Keratinocyte (primary cell): ENCODE measurements at regions not wholly inside any gene's neighbourhood (a gene's known extent, or its start where the extent isn't known, plus 50 kb on each side); places are given as distances from the start of the nearest gene placed in this dataset.

Experiments
- DNase-seq: peaks from one replicate; pipeline ENCODE4 v3.0.0-alpha.2; 2011; ENCODE audit warnings: low read depth, missing footprints, low spot score
- FAIRE-seq: peaks from 2 replicates; lab custom pipeline; 2011; peaks lifted over from hg19 to GRCh38; lab: Jason Lieb, UNC
- H2AFZ ChIP-seq: 2 replicates; pipeline ENCODE4 v1.6.0; 2012; ENCODE audit warnings: low read length, control low read depth, inconsistent platforms; ENCODE audit not compliant: control insufficient read depth
- H3K27ac ChIP-seq: 2 replicates; pipeline ENCODE4 v1.5.1; 2011; ENCODE audit warnings: low read length; ENCODE audit not compliant: control insufficient read depth, insufficient read depth
- H3K27me3 ChIP-seq: 3 replicates; pipeline ENCODE4 v1.6.0; 2011; ENCODE audit warnings: low read length; ENCODE audit not compliant: control insufficient read depth, insufficient read depth; ENCODE audit errors: extremely low read depth
- H3K36me3 ChIP-seq, 2 experiments: 2 replicates in 1 of 2; 3 replicates in 1 of 2; pipeline ENCODE4 v1.5.1; 2011; ENCODE audit warnings: low read length in 2 of 2, mild to moderate bottlenecking in 1 of 2; ENCODE audit not compliant: control insufficient read depth in 2 of 2, insufficient read depth in 2 of 2; ENCODE audit errors: extremely low read depth in 1 of 2
- H3K4me1 ChIP-seq: 3 replicates; pipeline ENCODE4 v1.5.1; 2011; ENCODE audit warnings: low read length; ENCODE audit not compliant: control insufficient read depth, insufficient read depth; ENCODE audit errors: extremely low read depth
- H3K4me2 ChIP-seq: 3 replicates; pipeline ENCODE4 v1.6.0; 2011; ENCODE audit warnings: low read depth, low read length; ENCODE audit not compliant: control insufficient read depth, insufficient read depth; ENCODE audit errors: extremely low read depth
- H3K4me3 ChIP-seq, 3 experiments: fragments of 200-600 bp in 1 of 3; sonication (generic) in 1 of 3; 2 replicates in 2 of 3; 3 replicates in 1 of 3; pipeline ENCODE4 v1.5.1; 2011 to 2016; ENCODE audit warnings: low read length in 3 of 3, mild to moderate bottlenecking in 3 of 3, control low read depth in 2 of 3, inconsistent platforms in 1 of 3, low read depth in 1 of 3, mixed read lengths in 1 of 3, mixed run types in 1 of 3, moderate library complexity in 1 of 3; ENCODE audit not compliant: control insufficient read depth in 2 of 3, insufficient read depth in 2 of 3; ENCODE audit errors: extremely low read depth in 1 of 3
- H3K79me2 ChIP-seq: 2 replicates; pipeline ENCODE4 v1.6.0; 2012; ENCODE audit warnings: low read length; ENCODE audit not compliant: control insufficient read depth, insufficient read depth
- H3K9ac ChIP-seq: 3 replicates; pipeline ENCODE4 v1.6.0; 2011; ENCODE audit warnings: low read length; ENCODE audit not compliant: control insufficient read depth, insufficient read depth; ENCODE audit errors: extremely low read depth
- H3K9me1 ChIP-seq: 3 replicates; pipeline ENCODE4 v1.6.0; 2011; ENCODE audit warnings: low read length; ENCODE audit not compliant: control insufficient read depth, insufficient read depth; ENCODE audit errors: extremely low read depth
- H3K9me3 ChIP-seq: 2 replicates; pipeline ENCODE4 v1.5.1; 2012; ENCODE audit warnings: low read depth, low read length; ENCODE audit not compliant: control insufficient read depth
- H4K20me1 ChIP-seq: 3 replicates; pipeline ENCODE4 v1.6.0; 2011; ENCODE audit warnings: low read length; ENCODE audit not compliant: control insufficient read depth, insufficient read depth; ENCODE audit errors: extremely low read depth
- CTCF ChIP-seq, 3 experiments: IDR thresholded peaks in 1 of 3; conservative IDR thresholded peaks in 1 of 3; optimal IDR thresholded peaks in 1 of 3; 2 replicates in 2 of 3; 3 replicates in 1 of 3; pipeline versions ENCODE3 to v1.5.1; 2011; ENCODE audit warnings: low read length in 3 of 3, mild to moderate bottlenecking in 3 of 3, moderate library complexity in 2 of 3, control low read depth in 1 of 3, inconsistent platforms in 1 of 3; ENCODE audit not compliant: insufficient read depth in 2 of 3; ENCODE audit errors: extremely low read depth in 1 of 3
- EZH2 ChIP-seq: IDR thresholded peaks from one replicate; pipeline ENCODE4 v1.6.1; 2012; ENCODE audit warnings: inconsistent platforms, mild to moderate bottlenecking, low read length, moderate library complexity
- dilution Hi-C: fragments of 300-500 bp; cut with MboI; formaldehyde crosslinking; loops from one replicate; pipeline ENCODE4 v1.7.0; 2020; ENCODE audit warnings: low sequenced_read_pairs; ENCODE audit not compliant: extremely low pct_ligation_motif_present

- Histone ChIP-seq H3K79me2 (no peaks in the 10 kb centered on the region), H3K27me3 (no peaks in the 10 kb centered on the region), H3K36me3 (no peaks in the 10 kb centered on the region), H3K4me2 (peak overlapping the region; percentile 37), H2AFZ (peak overlapping the region; percentile 71), H3K27ac (peak overlapping the region; percentile 17), H3K9ac (no peak overlapping the region), H3K9me1 (no peaks in the 10 kb centered on the region), H3K4me1 (peaks cover 27% of the 10 kb centered on the region), H4K20me1 (no peaks in the 10 kb centered on the region), H3K4me3 (no peak overlapping the region), H3K9me3 (no peaks in the 10 kb centered on the region)
- TF ChIP-seq CTCF (optimal IDR thresholded peaks at IDR 0.05 in 1 of 3, IDR thresholded peaks at IDR 0.05 in 1 of 3, conservative IDR thresholded peaks at IDR 0.05 in 1 of 3; ENCODE audit: extremely low read depth in 1 of 3, insufficient read depth in 2 of 3, low read length in 3 of 3), result no peak
- TF ChIP-seq EZH2, result no peak
- FAIRE-seq (peak; percentile 29), DNase-seq (no peak)
- dilution Hi-C loops, result no loop called here
These were observed 197.4 kb upstream of the FRMD6 start for GRCh38 chr14:51454351-51454750.

- FAIRE-seq, result no peak
- H3K36me3 ChIP-seq, result no peaks in the 10 kb centered on the region
- no peak overlapping the region for H2AFZ ChIP-seq
- H3K4me1 ChIP-seq, result peaks cover 26% of the 10 kb centered on the region
- no peak overlapping the region for H3K4me3 ChIP-seq
- no peak overlapping the region for H3K9ac ChIP-seq
- TF ChIP-seq CTCF (optimal IDR thresholded peaks at IDR 0.05 in 1 of 3, IDR thresholded peaks at IDR 0.05 in 1 of 3, conservative IDR thresholded peaks at IDR 0.05 in 1 of 3; ENCODE audit: extremely low read depth in 1 of 3, insufficient read depth in 2 of 3, low read length in 3 of 3) (no peak), EZH2 (no peak)
- no peak for DNase-seq
- H3K27me3 ChIP-seq, result no peaks in the 10 kb centered on the region
- H3K9me1 ChIP-seq, result no peaks in the 10 kb centered on the region
- no peak overlapping the region for H3K27ac ChIP-seq
- no peaks in the 10 kb centered on the region for H3K9me3 ChIP-seq
- dilution Hi-C loops, result no loop called here
- H3K79me2 ChIP-seq, result no peaks in the 10 kb centered on the region
- H4K20me1 ChIP-seq, result no peaks in the 10 kb centered on the region
- no peak overlapping the region for H3K4me2 ChIP-seq
These were observed 196.5 kb upstream of the FRMD6 start for GRCh38 chr14:51455041-51455835.
